ENCODE measurements at regions not wholly inside any gene's neighbourhood (a gene's known extent, or its start where the extent isn't known, plus 50 kb on each side); places are given as distances from the start of the nearest gene placed in this dataset.

- no peak overlapping the region for H3K27ac ChIP-seq
- in situ Hi-C loops (cut with HindIII; ENCODE audit: low pct_ligation_motif_present, low sequenced_read_pairs), result no loop called here
- DNase-seq, result no peak
- H3K4me3 ChIP-seq (ENCODE audit: low read depth, low read length), result no peak overlapping the region
- H3K36me3 ChIP-seq (replicated peaks), result no peaks in the 10 kb centered on the region
- no peak for TF ChIP-seq CTCF (IDR thresholded peaks at IDR 0.05; ENCODE audit: low read depth, low read length, missing control alignments)
- no peaks in the 10 kb centered on the region for H3K27me3 ChIP-seq (replicated peaks)
These were observed 263.4 kb downstream of the ADGRD1 start for GRCh38 chr12:131217024-131217586.

- H3K36me3 ChIP-seq (replicated peaks), result no peaks in the 10 kb centered on the region
- in situ Hi-C loops (cut with HindIII; ENCODE audit: low pct_ligation_motif_present, low sequenced_read_pairs), result no loop called here
- H3K27me3 ChIP-seq (replicated peaks), result no peaks in the 10 kb centered on the region
- no peak overlapping the region for H3K4me3 ChIP-seq (ENCODE audit: low read depth, low read length)
- TF ChIP-seq CTCF (IDR thresholded peaks at IDR 0.05; ENCODE audit: low read depth, low read length, missing control alignments), result no peak
- no peak for DNase-seq
- H3K27ac ChIP-seq, result no peak overlapping the region
These were observed 264.6 kb downstream of the ADGRD1 start for GRCh38 chr12:131218026-131218922.

DNA sequence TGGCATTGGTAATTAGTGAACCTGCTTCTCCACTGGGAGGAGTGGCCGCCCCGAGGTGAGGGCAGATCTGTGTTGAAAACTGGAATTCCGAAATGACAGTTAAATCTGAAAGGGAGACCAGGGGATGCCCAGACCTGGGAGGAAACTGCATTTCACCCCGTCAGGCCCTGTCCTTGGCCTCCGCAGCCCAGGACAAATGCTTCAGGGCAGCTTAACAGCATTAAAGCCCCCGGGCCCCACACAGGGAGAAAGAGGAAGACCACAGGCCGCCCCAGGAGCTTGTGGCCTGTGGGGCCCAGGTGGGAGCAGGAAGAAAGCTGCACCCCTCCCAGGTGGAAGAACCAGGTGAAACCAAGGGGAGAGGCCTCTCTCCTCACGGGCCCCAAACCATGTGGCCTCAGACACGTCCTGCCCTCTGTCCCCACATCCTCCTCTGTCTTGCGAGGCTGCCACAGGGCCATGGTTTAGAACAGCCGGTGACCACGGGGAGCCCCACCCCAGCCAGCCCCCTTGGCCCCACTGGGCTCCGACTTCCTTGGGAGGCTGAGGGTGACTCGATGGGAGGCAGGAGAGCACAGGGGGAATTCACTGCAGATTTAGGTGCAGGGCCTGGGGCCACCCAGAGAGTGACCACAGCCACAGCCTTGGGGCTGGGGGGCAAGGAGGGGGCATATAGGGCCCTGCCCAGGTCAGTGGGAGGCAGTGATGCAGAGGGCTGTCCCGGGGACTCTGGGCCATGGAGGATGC lies 265.4 kb downstream of the ADGRD1 start:
- H3K36me3 ChIP-seq (replicated peaks), result no peaks in the 10 kb centered on the region
- H3K27ac ChIP-seq, result no peak overlapping the region
- TF ChIP-seq CTCF (IDR thresholded peaks at IDR 0.05; ENCODE audit: low read depth, low read length, missing control alignments), result no peak
- in situ Hi-C loops (cut with HindIII; ENCODE audit: low pct_ligation_motif_present, low sequenced_read_pairs), result no loop called here
- H3K4me3 ChIP-seq (ENCODE audit: low read depth, low read length), result no peak overlapping the region
- no peak for DNase-seq
- H3K27me3 ChIP-seq (replicated peaks), result no peaks in the 10 kb centered on the region

DNA sequence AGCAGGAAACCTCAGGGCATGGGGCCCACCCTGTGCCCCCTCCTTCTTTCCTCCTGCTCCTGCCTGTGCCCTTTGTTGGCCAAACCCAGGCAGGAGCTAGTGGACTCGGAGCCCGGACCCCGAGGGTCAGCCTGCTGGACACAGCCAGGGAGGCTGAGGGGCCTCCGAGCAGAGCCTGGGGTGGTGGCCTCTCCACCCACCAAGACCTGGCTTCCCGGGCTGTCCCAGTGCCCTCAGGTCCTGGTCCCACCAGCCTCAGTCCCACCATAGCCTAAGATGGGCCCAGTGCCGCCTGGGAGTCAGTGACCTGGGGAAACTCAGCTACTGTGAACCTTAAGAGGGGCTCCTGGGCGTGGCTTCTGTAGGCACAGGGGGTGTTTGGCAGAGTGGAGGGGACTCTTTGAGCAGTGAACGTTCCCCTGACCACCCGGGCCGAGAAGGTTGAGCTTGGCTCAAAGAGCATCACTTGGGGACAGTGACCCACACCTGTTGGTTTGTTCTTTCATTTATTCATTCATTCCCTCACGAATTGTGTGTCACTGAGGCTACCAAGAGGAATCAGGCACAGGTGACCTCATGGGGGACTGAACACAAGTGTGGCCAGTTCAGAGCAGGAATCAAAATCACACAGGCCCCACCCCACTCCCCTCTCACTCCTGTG lies 266.1 kb downstream of the ADGRD1 start:
- Histone ChIP-seq H3K27ac (no peak overlapping the region), H3K4me3 (ENCODE audit: low read depth, low read length) (no peak overlapping the region), H3K27me3 (replicated peaks) (no peaks in the 10 kb centered on the region), H3K36me3 (replicated peaks) (no peaks in the 10 kb centered on the region)
- no peak for TF ChIP-seq CTCF (IDR thresholded peaks at IDR 0.05; ENCODE audit: low read depth, low read length, missing control alignments)
- in situ Hi-C loops (cut with HindIII; ENCODE audit: low pct_ligation_motif_present, low sequenced_read_pairs), result no loop called here
- no peak for DNase-seq

- no peak for TF ChIP-seq CTCF (IDR thresholded peaks at IDR 0.05; ENCODE audit: low read depth, low read length, missing control alignments)
- H3K4me3 ChIP-seq (ENCODE audit: low read depth, low read length), result no peak overlapping the region
- H3K27me3 ChIP-seq (replicated peaks), result no peaks in the 10 kb centered on the region
- in situ Hi-C loops (cut with HindIII; ENCODE audit: low pct_ligation_motif_present, low sequenced_read_pairs), result no loop called here
- no peaks in the 10 kb centered on the region for H3K36me3 ChIP-seq (replicated peaks)
- no peak overlapping the region for H3K27ac ChIP-seq
- DNase-seq, result no peak
These were observed 266.6 kb downstream of the ADGRD1 start for GRCh38 chr12:131220331-131220685.

Measured in brain microvascular endothelial cell (primary cell).